Naive thymus-derived CD4-positive, alpha-beta T cell (primary cell): ENCODE measurements at regions not wholly inside any gene's neighbourhood (a gene's known extent, or its start where the extent isn't known, plus 50 kb on each side); places are given as distances from the start of the nearest gene placed in this dataset.
"Not testable (repeated sequence)": the region's sequence is repeated elsewhere in the genome, so short reads cannot be mapped to it uniquely, and the experiment has no call there.

Experiments used
- ATAC-seq: fragments of 150-1000 bp; cut with Tn5 transposase; 2 replicates; pipeline ENCODE4 v1.10.0; 2021; ENCODE audit warnings: mild to moderate bottlenecking, moderate library complexity
- CTCF ChIA-PET: fragments of 350-600 bp; sonication (Branson Sonifier 250); formaldehyde crosslinking; loops from one replicate; lab custom pipeline; 2021; ENCODE audit warnings: antibody characterized with exemption; lab: Charles Lee
- POLR2A ChIA-PET: fragments of 350-600 bp; sonication (Branson Sonifier 250); formaldehyde crosslinking; loops from one replicate; lab custom pipeline; 2021; ENCODE audit warnings: antibody characterized with exemption, inconsistent platforms; lab: Charles Lee
- DNase-seq, 9 donors: peaks; one replicate each; pipeline versions ENCODE4 v3.0.0 to v3.0.0-alpha.2; 2020 to 2022; ENCODE audit warnings: mixed read lengths in 1 of 9
- H3K27ac ChIP-seq: one replicate; pipeline ENCODE4 v1.7.0; 2013; ENCODE audit warnings: mild to moderate bottlenecking, low read depth, low read length, moderate library complexity
- H3K27me3 ChIP-seq, 2 donors: one replicate each; pipeline ENCODE4 v1.7.0; 2013; ENCODE audit warnings: low read length in 2 of 2, mild to moderate bottlenecking in 2 of 2, moderate library complexity in 2 of 2; ENCODE audit not compliant: control insufficient read depth in 2 of 2, insufficient read depth in 2 of 2
- H3K36me3 ChIP-seq, 3 experiments: 1 replicate in 2 of 3; 2 replicates in 1 of 3; pipeline ENCODE4 v1.7.0; 2013; ENCODE audit warnings: low read length in 3 of 3, mild to moderate bottlenecking in 3 of 3, moderate library complexity in 1 of 3; ENCODE audit not compliant: insufficient read depth in 3 of 3, control insufficient read depth in 2 of 3
- H3K4me1 ChIP-seq, 2 donors: one replicate each; pipeline ENCODE4 v1.7.0; 2013; ENCODE audit warnings: low read length in 2 of 2, mild to moderate bottlenecking in 2 of 2, moderate library complexity in 1 of 2; ENCODE audit not compliant: control insufficient read depth in 2 of 2, insufficient read depth in 2 of 2
- H3K4me3 ChIP-seq: 2 replicates; pipeline ENCODE4 v1.7.0; 2013; ENCODE audit warnings: mild to moderate bottlenecking, low read length
- H3K9me3 ChIP-seq, 3 experiments: 1 replicate in 2 of 3; 2 replicates in 1 of 3; pipeline ENCODE4 v1.7.0; 2013; ENCODE audit warnings: low read length in 3 of 3; ENCODE audit not compliant: control insufficient read depth in 2 of 3
- H3K27ac Mint-ChIP-seq, 9 donors: one replicate each; pipeline ENCODE4 v1.8.0; 2020 to 2022; ENCODE audit warnings: mixed read lengths in 9 of 9, mild to moderate bottlenecking in 8 of 9, moderate library complexity in 5 of 9, inconsistent platforms in 2 of 9
- H3K27me3 Mint-ChIP-seq, 5 donors: one replicate each; pipeline ENCODE4 v1.8.0; 2021 to 2022; ENCODE audit warnings: mixed read lengths in 5 of 5, mild to moderate bottlenecking in 1 of 5
- H3K36me3 Mint-ChIP-seq, 5 donors: one replicate each; pipeline ENCODE4 v1.8.0; 2020 to 2022; ENCODE audit warnings: mixed read lengths in 5 of 5, mild to moderate bottlenecking in 3 of 5, inconsistent platforms in 1 of 5
- H3K4me1 Mint-ChIP-seq, 7 donors: one replicate each; pipeline ENCODE4 v1.8.0; 2020 to 2022; ENCODE audit warnings: mixed read lengths in 7 of 7, mild to moderate bottlenecking in 3 of 7, inconsistent platforms in 1 of 7
- H3K4me3 Mint-ChIP-seq, 10 donors: one replicate each; pipeline ENCODE4 v1.8.0; 2020 to 2022; ENCODE audit warnings: mild to moderate bottlenecking in 10 of 10, mixed read lengths in 10 of 10, moderate library complexity in 6 of 10, inconsistent platforms in 2 of 10
- H3K9me3 Mint-ChIP-seq, 11 donors: one replicate each; pipeline ENCODE4 v1.8.0; 2020 to 2022; ENCODE audit warnings: mixed read lengths in 11 of 11, mild to moderate bottlenecking in 4 of 11, inconsistent platforms in 1 of 11, moderate library complexity in 1 of 11
- intact Hi-C, 2 donors: fragments of 100-400 bp; cut with micrococcal nuclease; formaldehyde crosslinking; loops; one replicate each; pipeline ENCODE4 v1.15.1; 2023

GRCh38 chr5:100026606-100027005 is 508.6 kb upstream of the FAM174A start:
- H3K27me3 ChIP-seq, result no peaks in the 10 kb centered on the region
- Mint-ChIP-seq H3K4me3 (no peak overlapping the region), H3K36me3 (no peaks in the 10 kb centered on the region), H3K27me3 (no peaks in the 10 kb centered on the region), H3K27ac (no peak overlapping the region), H3K9me3 (peaks cover 0 to 14% (median 0%) of the 10 kb centered on the region in 11 donors), H3K4me1 (peaks cover 0 to 1% (median 0%) of the 10 kb centered on the region in 7 donors)
- no peak overlapping the region for H3K27ac ChIP-seq
- no peaks in the 10 kb centered on the region for H3K4me1 ChIP-seq
- DNase-seq, result no peak
- no peaks in the 10 kb centered on the region for H3K36me3 ChIP-seq
- no peaks in the 10 kb centered on the region for H3K9me3 ChIP-seq
- CTCF ChIA-PET, result no interaction called here
- ATAC-seq, result no peak
- intact Hi-C loops, result no loop called here
- POLR2A ChIA-PET, result no interaction called here
- no peak overlapping the region for H3K4me3 ChIP-seq

DNA sequence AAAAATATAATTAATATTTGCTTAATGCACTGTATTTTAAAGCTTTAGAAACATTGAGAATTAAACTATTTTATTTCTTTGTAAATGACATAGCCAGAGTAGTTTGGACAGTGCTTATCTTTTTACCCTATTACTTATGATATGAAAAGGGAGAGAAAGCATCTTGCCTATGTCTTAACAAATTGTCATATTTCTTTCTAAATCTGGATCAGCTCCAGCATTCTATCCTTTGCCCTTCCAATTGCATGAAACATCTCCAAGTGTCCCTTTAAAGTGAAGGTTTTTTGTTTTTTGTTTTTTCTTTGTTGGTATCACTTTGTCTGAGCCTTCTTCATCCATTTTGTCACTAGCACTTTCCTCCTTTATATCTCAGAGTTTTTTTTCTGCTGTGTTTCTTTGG is 511.6 kb upstream of the FAM174A start:
- H3K27ac Mint-ChIP-seq, result no peak overlapping the region
- H3K27me3 ChIP-seq, result no peaks in the 10 kb centered on the region
- no peak overlapping the region for H3K4me3 ChIP-seq
- peaks cover 0 to 8% (median 0%) of the 10 kb centered on the region in 11 donors for H3K9me3 Mint-ChIP-seq
- no peak for ATAC-seq
- no peaks in the 10 kb centered on the region for H3K9me3 ChIP-seq
- peaks cover 0 to 1% (median 0%) of the 10 kb centered on the region in 7 donors for H3K4me1 Mint-ChIP-seq
- H3K27me3 Mint-ChIP-seq, result no peaks in the 10 kb centered on the region
- intact Hi-C loops, result no loop called here
- POLR2A ChIA-PET, result no interaction called here
- H3K4me3 Mint-ChIP-seq, result no peak overlapping the region
- no peaks in the 10 kb centered on the region for H3K36me3 ChIP-seq
- CTCF ChIA-PET, result no interaction called here
- no peak for DNase-seq
- no peaks in the 10 kb centered on the region for H3K4me1 ChIP-seq
- H3K27ac ChIP-seq, result no peak overlapping the region
- no peaks in the 10 kb centered on the region for H3K36me3 Mint-ChIP-seq

DNA sequence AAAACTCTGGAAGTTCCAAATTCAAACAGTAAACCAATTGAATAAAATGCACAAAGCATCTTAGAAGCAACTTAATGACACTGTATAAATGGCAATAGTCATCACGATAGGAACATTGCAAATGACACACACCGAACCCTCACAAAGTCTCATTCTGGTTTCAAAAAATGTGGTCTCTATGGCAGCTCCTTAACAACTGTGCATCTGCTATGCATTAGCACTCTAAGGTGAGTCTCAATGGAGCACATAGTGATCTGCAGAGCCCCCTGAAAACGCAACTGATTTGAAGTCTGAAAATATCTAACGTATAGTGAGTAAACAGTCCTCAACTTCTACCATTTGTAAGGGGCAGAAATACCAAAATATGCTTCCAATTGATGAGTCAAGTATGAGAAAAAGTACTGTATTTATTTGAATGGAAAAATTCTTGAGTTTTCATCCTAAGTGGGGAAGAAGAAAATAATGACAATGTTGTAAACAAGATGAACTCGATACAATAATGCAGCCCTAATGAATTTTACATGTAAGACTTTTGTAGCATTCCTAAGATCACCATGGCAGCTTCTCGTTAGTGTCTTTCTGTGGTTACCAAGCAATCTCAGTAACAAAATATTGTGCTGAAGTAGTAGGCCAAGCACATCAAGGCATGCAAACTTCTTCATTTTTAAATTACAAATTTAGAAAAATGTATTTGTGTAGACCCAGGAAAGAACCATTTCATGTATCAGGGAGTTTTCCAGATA is 517.5 kb upstream of the FAM174A start:
- Histone ChIP-seq H3K27me3 (no peaks in the 10 kb centered on the region), H3K4me3 (no peak overlapping the region), H3K9me3 (no peaks in the 10 kb centered on the region), H3K27ac (no peak overlapping the region), H3K4me1 (no peaks in the 10 kb centered on the region), H3K36me3 (no peaks in the 10 kb centered on the region)
- Mint-ChIP-seq H3K27ac (no peak overlapping the region), H3K36me3 (no peaks in the 10 kb centered on the region), H3K27me3 (no peaks in the 10 kb centered on the region), H3K4me1 (no peaks in the 10 kb centered on the region), H3K4me3 (no peak overlapping the region), H3K9me3 (peaks cover 0 to 4% (median 0%) of the 10 kb centered on the region in 11 donors)
- ChIA-PET POLR2A (no interaction called here), CTCF (no interaction called here)
- ATAC-seq (no peak), DNase-seq (no peak)
- intact Hi-C loops, result no loop called here

DNA sequence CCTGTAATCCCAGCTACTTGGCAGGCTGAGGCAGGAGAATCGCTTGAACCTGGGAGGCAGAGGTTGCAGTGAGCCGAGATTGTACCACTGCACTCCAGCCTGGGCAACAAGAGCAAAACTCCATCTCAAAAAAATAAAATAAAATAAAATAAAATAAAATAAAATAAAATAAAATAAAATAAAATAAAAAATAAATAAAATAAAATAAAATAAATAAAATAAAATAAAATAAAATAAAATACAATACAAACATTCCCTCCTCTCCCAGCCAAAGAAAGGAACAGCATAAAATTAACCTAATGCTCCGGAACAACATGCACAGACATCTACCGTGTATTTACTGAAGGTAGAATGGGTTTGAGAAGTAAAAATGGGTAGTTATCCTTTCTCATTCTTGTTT is 521.9 kb upstream of the FAM174A start:
- CTCF ChIA-PET, H3K27ac Mint-ChIP-seq, H3K27ac ChIP-seq, H3K4me3 ChIP-seq, ATAC-seq, H3K4me1 ChIP-seq, H3K27me3 Mint-ChIP-seq, H3K27me3 ChIP-seq, H3K4me1 Mint-ChIP-seq, H3K9me3 ChIP-seq, intact Hi-C loops, H3K4me3 Mint-ChIP-seq, DNase-seq, H3K9me3 Mint-ChIP-seq, H3K36me3 ChIP-seq, POLR2A ChIA-PET, H3K36me3 Mint-ChIP-seq: not testable (repeated sequence)

DNA sequence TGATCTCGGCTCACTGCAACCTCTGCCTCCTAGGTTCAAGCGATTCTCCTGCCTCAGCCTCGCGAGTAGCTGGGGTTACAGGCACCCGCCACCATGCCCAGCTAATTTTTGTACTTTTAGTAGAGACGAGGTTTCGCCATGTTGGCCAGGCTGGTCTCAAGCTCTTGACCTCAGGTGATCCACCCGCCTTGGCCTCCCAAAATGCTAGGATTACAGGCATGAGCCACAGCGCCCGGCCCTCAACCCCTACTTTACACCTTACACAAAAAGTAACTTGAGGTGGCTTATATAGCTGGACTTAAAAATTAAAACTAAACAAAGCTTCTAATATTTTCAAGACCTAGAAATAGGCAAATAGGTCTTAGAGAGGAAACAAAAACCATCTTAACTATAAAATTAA is 524.0 kb upstream of the FAM174A start:
- H3K9me3 Mint-ChIP-seq, CTCF ChIA-PET, H3K27me3 Mint-ChIP-seq, H3K4me3 ChIP-seq, H3K9me3 ChIP-seq, H3K36me3 ChIP-seq, intact Hi-C loops, ATAC-seq, H3K27ac ChIP-seq, H3K4me1 ChIP-seq, DNase-seq, H3K36me3 Mint-ChIP-seq, H3K27ac Mint-ChIP-seq, H3K4me1 Mint-ChIP-seq, H3K4me3 Mint-ChIP-seq, H3K27me3 ChIP-seq: not testable (repeated sequence)
- POLR2A ChIA-PET, result interaction anchor here (0.7 kb wide), 1 partner anchor 246 kb away, joined by 3 read pairs; no protein-coding TSS in a partner anchor

- intact Hi-C loops, result no loop called here
- H3K36me3 ChIP-seq, result no peaks in the 10 kb centered on the region
- Mint-ChIP-seq H3K27me3 (no peaks in the 10 kb centered on the region), H3K4me3 (no peak overlapping the region), H3K27ac (no peak overlapping the region), H3K36me3 (no peaks in the 10 kb centered on the region), H3K4me1 (no peaks in the 10 kb centered on the region), H3K9me3 (peaks cover 0 to 11% (median 3%) of the 10 kb centered on the region in 11 donors)
- no peak overlapping the region for H3K27ac ChIP-seq
- no peaks in the 10 kb centered on the region for H3K27me3 ChIP-seq
- no peak overlapping the region for H3K4me3 ChIP-seq
- ChIA-PET POLR2A (no interaction called here), CTCF (no interaction called here)
- no peaks in the 10 kb centered on the region for H3K4me1 ChIP-seq
- no peak for ATAC-seq
- DNase-seq, result no peak
- H3K9me3 ChIP-seq, result no peaks in the 10 kb centered on the region
These were observed 530.2 kb upstream of the FAM174A start for GRCh38 chr5:100004969-100005368.

DNA sequence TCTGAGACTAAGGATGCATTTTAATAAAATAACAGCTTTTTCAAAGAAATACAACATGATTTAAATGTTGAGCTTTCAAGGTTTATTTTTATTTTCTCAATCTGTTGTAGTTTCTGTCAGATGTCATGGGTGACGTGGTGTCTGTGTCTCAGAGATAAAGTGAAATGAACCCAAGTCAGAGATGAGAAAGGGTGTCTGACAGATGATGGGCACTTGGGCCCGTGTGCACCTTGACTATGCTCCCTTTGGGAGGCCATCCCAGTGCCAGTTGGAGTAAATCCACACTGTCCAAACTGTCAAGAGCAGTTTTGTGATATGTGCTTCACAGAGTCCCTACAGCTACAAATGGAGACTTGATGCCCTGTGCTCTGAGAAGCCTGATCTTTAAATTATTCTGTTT is 536.9 kb upstream of the FAM174A start:
- H3K4me3 Mint-ChIP-seq, result no peak overlapping the region
- no peaks in the 10 kb centered on the region for H3K27me3 Mint-ChIP-seq
- ChIA-PET CTCF (no interaction called here), POLR2A (no interaction called here)
- DNase-seq, result no peak
- H3K9me3 Mint-ChIP-seq, result peaks cover 0 to 11% (median 2%) of the 10 kb centered on the region in 11 donors
- intact Hi-C loops, result no loop called here
- ATAC-seq, result no peak
- peaks cover 0 to 3% (median 0%) of the 10 kb centered on the region in 5 donors for H3K36me3 Mint-ChIP-seq
- H3K27ac Mint-ChIP-seq, result no peak overlapping the region
- no peaks in the 10 kb centered on the region for H3K4me1 Mint-ChIP-seq
- no peaks in the 10 kb centered on the region for H3K9me3 ChIP-seq
- H3K27me3 ChIP-seq, result no peaks in the 10 kb centered on the region
- H3K4me1 ChIP-seq, result no peaks in the 10 kb centered on the region
- H3K4me3 ChIP-seq, result no peak overlapping the region
- no peak overlapping the region for H3K27ac ChIP-seq
- H3K36me3 ChIP-seq, result no peaks in the 10 kb centered on the region
